Activated T-cell treated with anti-CD3 and anti-CD28 coated beads, Interleukin-2, amount 50 U/mL, for 1 hour (primary cell): ENCODE measurements at regions not wholly inside any gene's neighbourhood (a gene's known extent, or its start where the extent isn't known, plus 50 kb on each side); places are given as distances from the start of the nearest gene placed in this dataset.
"Not testable (repeated sequence)": the region's sequence is repeated elsewhere in the genome, so short reads cannot be mapped to it uniquely, and the experiment has no call there.

Experiments used
- DNase-seq: peaks from one replicate; pipeline ENCODE4 v3.0.0-alpha.2; 2020

- no peak for DNase-seq
Observed at GRCh38 chr5:165035520-165035919, 1530.1 kb downstream of the MAT2B start.

DNA sequence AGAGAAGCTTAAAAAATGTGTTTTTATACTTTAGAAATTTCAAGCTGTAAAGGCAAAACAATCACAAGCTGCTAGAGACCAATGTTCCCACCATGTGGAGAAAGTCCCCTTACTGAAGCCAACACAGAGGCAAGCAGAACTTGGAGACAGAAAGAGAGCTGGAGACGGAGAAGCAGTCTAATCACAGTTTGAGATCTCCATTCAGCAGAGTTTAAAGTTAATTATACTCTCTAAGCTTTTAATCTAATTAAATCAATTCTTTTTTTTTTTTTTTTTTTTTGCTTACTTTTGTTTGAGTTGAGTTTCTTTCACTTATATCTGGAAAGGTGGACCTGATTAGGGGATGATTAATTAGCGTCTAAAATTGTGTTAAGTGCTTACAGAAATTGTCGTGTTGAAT lies 1534.3 kb downstream of the MAT2B start:
- DNase-seq, result no peak

- DNase-seq, result not testable (repeated sequence)
Observed at GRCh38 chr5:165045941-165046340, 1540.5 kb downstream of the MAT2B start.

- DNase-seq, result no peak
Observed at GRCh38 chr5:165055476-165055875, 1550.1 kb downstream of the MAT2B start.

DNA sequence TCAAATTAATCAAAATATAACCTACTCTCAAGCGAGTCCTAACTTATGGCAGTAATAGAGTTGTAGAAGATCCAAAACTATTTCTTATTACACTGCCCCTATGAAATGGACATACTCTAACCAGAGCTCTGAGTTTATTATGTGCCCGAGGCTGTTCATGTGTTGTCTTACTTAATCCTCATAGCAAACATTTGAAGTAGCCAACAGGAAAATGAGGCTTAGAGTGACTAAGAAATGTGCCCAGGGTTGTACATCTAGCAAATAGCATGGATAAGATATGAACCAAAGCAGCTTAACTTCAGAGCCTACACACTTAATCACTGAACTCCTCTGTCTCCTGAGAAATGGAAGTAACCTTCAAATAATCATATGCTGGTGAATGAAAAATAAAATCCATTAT lies 1551.7 kb downstream of the MAT2B start:
- DNase-seq, result no peak

DNA sequence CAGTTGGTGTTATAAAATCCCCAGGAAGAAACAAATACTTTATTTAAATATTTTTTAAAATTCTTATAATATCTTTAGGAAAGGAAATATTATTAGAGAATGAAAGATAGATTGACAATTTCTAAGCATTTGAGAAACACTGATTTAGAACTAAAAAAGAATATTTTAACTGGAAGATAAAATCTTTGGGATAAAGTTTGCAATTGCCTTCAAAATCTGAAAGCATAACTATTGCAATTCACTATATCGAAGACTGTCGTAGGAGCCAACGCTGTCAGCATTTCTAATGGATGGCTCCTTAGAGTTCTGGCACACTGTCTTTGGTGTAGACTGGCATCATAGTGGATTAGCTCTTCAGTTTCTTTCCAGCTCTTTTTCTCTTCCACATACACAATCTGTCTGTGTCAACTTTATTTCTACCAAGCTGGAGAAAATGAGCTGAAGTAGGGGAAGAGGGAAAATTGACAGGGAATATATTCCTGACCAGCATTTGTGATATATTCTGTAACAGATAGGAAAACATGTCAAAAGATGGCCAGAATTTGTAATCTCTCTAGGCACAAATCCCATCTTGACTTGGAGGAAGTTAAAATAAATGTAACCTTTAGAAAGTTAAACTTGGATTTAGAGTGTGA lies 1561.4 kb downstream of the MAT2B start:
- no peak for DNase-seq

DNA sequence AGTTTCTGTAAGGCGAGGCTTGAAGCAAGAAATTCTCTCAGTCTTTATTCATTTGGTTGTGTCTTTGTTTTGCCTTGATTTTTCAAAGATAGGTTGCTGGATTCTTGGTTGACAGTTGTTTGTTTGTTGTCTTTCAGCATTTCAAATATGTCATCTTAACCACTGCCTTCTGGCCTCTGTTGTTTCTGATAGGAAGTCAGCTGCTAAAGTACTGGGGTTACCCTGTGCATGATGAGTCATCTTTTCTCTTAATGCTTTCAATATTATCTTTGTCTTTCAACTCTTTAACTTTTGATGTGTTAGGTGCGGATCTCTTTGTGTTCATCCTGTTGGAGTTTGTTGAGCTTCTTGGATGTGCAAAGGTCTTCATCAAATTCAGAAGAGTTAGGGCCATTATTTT lies 1571.3 kb downstream of the MAT2B start:
- no peak for DNase-seq

GRCh38 chr5:165079389-165079788 lies 1574.0 kb downstream of the MAT2B start:
- no peak for DNase-seq

DNA sequence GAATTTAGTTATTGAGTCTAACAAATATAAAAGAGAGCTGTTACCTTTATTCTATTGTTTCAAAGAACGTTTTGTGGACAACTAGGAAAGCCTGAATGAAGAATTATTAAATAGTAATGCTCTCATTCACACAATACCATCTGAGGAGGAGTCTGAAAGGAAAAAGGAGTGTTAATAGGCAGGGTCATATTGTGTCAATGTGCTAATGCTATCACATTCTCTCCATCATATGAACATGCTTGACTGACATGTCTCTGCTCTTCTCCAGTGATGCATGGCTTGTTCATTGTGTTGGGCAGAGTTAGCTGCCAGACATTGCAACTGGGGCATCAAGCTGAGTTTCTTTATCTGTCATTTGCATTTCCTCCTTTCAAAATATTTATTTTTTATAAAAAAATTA lies 1578.0 kb downstream of the MAT2B start:
- no peak for DNase-seq

- no peak for DNase-seq
Observed at GRCh38 chr5:165086465-165086864, 1581.0 kb downstream of the MAT2B start.

DNA sequence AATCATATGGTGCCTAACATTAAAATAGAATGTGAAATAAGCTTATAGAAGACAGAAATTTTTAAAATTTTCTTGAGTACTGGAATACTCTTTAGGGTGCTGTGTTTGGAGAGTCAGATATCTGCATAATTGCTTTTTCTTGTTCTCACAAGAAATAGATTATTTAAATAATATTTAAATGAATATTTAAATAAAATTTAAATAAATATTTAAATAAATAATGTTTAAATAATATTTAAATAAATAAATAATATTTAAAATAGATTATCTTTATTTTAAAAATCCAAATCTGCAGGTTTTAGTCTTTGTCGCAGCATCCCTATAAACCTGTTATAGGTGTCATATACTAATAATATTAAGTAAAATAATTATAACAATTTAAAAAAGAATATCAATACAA lies 1589.4 kb downstream of the MAT2B start:
- no peak for DNase-seq

DNA sequence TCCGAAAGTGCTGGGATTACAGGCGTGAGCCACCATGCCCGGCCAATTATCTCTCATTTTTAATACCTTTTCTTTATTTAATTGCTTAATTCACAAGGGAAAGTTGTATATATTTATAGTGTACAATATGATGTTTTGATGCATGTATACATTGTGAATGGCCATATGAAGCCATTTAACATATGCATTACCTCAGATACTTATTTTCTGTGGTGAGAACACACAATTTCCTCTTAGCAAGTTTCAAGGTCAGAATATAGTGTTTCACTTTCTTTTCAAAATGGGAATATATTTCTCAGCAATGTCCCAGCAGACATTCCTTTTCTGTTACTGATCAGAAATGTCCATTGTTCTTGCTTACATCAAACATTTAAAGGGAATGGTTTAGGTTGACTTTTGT lies 1596.3 kb downstream of the MAT2B start:
- DNase-seq, result no peak

- DNase-seq, result no peak
Observed at GRCh38 chr5:165104611-165105010, 1599.2 kb downstream of the MAT2B start.

DNA sequence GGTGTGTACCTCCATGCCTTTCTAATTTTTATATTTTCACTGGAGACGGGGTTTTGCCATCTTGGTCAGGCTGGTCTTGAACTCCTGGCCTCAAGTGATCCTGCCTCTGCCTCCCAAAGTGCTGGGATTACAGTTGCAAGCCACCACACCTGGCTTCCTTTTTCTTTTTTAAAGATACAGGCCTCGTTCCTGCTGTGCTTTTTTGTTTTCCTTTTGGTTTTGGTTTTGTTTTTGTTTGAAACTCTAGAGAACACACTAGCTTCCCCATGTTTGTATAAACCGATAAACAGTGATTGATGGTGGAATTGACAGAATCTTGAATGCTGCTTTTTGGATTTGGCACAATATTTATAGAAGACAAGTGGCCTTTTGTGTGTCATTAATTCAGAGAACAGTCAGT lies 1603.4 kb downstream of the MAT2B start:
- DNase-seq, result no peak

DNA sequence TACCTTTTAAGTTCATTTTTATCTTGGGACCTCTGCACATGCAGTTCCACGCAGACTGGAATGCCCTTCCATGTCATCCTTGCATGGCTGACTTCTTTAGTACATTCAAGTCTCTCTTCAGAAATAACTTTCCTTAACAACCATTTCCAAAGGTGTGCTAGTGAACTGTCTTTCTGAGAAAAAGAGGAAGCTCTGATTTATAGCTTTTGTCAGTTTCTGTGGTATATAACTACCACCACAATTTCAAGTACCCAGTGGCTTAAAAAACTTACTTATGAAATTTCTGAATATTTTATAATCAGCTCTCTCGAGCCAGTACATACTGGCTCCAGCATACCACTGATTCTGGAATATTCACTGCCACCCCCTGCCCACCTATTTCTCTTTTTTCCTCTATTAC lies 1613.8 kb downstream of the MAT2B start:
- no peak for DNase-seq

DNA sequence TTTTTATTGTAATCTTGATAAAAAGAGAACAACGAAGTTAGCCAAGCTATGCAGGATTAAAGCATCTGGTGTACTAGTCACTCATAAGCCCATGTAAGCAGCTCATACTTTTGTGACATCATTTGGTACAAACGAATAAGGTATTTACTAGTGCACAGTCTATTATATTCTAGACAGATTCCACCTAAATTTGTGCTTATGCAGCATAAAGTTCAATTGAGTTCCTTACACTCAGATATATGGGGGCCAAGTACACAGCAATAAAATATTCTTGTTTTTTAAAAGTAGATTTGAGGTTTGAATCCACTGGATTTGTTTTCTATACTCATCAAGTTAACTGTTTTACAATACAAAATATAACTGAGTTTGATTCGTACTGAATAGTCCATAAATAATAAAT lies 1621.2 kb downstream of the MAT2B start:
- no peak for DNase-seq

DNA sequence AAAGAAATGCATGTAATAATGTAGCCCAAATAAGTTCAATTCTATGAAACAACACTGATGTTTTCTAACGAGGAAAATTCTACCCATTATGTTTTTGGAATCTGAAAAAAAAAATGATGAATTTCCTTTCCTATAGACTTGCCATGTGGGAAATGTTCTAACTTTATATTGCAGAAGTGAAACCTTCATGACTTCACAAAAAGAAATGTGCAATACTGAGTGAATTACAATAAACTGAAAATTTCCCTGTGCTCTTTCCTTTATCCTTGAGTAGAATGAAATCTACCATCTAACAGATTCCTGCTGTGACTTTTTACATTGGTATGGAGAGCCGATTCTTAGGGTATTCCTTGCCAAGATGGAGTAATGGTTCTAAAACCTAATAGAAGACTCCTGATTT lies 1622.5 kb downstream of the MAT2B start:
- DNase-seq, result no peak

DNA sequence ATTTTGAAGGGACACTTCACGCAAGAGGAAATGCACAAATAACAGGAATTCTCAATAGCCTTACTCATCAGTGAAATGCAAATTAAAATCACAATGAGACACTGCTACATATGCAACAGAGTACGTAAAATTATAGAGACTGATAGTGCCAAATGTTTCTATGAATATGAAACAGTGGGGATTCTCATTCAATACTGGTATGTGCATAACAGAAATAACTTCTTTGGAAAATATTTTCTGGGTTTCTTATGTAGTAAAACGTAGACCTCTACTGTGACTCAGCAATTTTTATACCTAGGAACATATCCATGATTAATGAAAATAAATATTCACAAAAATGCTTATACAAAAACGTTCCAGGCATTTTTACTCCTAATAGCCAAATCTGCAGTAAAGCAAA lies 1625.2 kb downstream of the MAT2B start:
- DNase-seq, result no peak

DNA sequence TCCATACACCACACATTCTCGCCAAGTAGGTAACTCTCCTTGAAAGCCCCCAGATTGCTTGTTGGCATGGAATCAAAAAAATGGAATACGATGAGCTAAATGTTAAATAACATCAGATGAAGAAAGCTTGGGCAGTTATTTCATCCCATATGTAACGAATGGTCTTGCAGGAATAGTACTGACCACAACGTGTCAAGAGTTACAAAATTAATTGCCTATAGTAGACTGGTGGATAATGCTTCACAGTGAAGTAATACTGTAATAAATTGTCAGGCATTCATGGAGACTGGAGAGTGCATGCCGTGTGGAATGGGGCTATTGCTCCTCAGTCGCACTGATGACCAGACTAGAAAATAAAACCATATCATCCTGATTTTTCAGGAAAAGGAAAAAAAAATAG lies 1628.7 kb downstream of the MAT2B start:
- no peak for DNase-seq

- DNase-seq, result no peak
Observed at GRCh38 chr5:165135565-165135964, 1630.1 kb downstream of the MAT2B start.

DNA sequence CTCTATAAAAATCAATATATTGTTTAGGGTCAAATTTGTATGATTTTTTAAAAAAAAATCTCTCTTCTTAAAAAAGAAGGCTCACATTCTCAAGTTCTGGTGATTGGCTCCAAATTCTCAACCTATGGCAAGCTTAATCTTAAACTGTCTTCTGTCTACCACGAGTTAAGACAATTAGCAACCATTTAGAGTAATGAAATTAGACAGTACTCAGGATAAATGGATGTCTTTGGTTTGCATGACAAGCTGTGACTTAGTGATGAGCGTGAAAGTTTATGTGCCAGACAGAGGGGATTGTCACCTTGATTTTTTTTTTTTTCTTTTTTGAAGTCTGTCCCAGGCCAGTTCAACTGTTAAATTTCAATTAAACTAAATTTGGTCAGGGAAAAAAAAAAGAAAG lies 1632.3 kb downstream of the MAT2B start:
- DNase-seq, result no peak

DNA sequence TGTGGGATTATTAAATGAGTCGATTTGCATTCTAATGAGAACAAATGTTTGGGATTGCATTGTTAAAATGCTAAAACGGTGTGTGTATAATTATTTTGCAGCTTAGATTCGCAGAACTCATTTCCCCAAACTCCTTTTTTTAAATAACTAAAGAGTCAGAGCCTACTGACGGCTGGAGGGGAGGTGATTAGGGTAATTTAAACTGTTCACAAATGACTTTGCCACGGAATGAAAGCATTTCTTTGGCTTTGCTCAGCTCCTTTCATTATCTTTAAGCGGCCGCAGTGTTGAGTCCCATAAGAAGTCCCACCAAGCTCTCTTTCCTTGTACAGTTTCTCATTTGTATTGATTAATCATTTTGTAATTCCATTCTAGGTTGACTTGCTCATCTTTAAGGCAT lies 1632.8 kb downstream of the MAT2B start:
- no peak for DNase-seq

DNA sequence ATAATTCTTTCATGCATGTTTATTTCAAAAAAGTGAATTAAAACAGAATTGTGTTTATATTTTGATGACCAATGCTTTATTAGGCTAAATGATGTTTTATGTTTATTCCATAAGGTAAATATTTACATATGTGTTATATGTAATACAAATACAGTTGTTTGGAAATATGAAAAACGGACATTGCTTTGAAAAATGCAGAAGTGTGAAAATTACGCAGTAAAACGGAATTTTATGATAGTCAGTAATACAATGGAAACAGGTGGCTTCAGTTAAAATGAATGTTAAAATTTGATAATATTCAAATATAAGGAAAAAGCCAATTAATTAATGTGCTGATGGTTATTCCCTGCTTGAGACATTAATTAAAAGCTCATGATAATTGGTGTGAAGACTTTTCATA lies 1633.8 kb downstream of the MAT2B start:
- DNase-seq, result no peak

DNA sequence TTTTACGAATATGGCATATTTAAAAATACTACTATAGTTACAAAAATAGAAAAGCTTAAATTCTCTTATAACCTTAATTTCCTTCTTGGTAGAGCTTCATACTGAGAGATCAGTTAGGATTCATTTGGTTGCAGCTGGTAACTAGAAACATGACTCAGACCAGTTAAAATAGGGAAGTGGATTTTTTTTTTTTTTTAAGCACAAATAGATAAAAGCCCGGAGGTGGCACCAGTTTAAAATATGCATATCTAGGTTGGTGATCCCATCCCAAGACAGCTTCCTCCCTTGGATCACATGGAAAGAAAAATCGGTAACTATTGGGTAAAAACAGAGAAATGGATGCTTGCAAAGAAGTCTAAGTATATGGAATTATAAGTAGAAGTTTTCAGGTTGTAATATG lies 1634.3 kb downstream of the MAT2B start:
- DNase-seq, result no peak

GRCh38 chr5:165143741-165144140 lies 1638.3 kb downstream of the MAT2B start:
- no peak for DNase-seq

DNA sequence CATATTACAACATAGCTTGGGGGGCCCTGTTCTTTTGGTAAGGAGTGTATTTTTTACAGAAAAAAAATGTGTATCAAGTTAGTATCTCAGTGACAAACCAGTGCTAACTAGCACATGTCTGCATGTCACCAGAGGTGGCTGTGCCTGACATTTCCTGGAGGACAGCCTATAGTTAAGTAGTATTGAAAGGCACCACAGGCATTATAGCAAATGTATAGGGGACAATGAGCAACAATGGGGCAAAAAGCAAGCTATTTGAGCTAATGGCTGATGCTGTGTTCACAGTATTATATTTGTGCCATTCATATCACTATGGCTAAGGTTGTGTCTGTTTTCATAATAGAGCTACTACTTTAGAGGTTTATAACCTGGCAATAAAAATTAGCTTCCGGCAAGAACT lies 1644.0 kb downstream of the MAT2B start:
- DNase-seq, result no peak
